Heart left ventricle (tissue), 13 donors: ENCODE measurements at regions not wholly inside any gene's neighbourhood (a gene's known extent, or its start where the extent isn't known, plus 50 kb on each side); places are given as distances from the start of the nearest gene placed in this dataset.

ENCODE experiments used
- POLR2A ChIP-seq, 2 donors: fragments of 450-650 bp; IDR thresholded peaks; one replicate each; pipeline ENCODE4 v1.6.1; 2017; ENCODE audit warnings: antibody characterized with exemption in 2 of 2, mild to moderate bottlenecking in 2 of 2, moderate library complexity in 2 of 2
- TF ChIP-seq, protein P1 (sequence below), 12 donors: fragments of 200-600 bp; sonication (generic) in 4 of 12; IDR thresholded peaks; one replicate each; pipeline versions ENCODE4 v1.5.0 to v1.8.0; 2018 to 2022; ENCODE audit warnings: antibody characterized with exemption in 12 of 12, mild to moderate bottlenecking in 5 of 12
- donor health status: ischemic (EF 13 %, LVEDD 7.1; RV severe dilation, severe dysfunction).
- donor health status: DM: no; HTN: yes; CAD: no.
- donor health status: DM: no; HTN: no; CAD: no.
- donor health status: ischemic (EF 25% LVEDD 6.9; RV normal size, moderate dysfunction).
- donor health status: ischemic (EF 25% LVEDD 5.7; RV mildly dilated, moderate dysfunction).
- donor health status: ischemic (EF 35%, LVEDD 5.7; RV mildly dilated, moderate dysfunction).
- donor health status: nonischemic (EF 11% LVEDD 7.7; RV severe dilation, severe dysfunction).
- donor health status: DM: yes; HTN: yes; CAD: no.
- donor health status: PGD.
- donor health status: ischemic (EF 29% LVEDD 5.4; RV normal size, mild dysfunction).
- donor health status: nonischemic (EF 23%, LVEDD 6.1; RV moderate dilation, normal function).

DNA sequence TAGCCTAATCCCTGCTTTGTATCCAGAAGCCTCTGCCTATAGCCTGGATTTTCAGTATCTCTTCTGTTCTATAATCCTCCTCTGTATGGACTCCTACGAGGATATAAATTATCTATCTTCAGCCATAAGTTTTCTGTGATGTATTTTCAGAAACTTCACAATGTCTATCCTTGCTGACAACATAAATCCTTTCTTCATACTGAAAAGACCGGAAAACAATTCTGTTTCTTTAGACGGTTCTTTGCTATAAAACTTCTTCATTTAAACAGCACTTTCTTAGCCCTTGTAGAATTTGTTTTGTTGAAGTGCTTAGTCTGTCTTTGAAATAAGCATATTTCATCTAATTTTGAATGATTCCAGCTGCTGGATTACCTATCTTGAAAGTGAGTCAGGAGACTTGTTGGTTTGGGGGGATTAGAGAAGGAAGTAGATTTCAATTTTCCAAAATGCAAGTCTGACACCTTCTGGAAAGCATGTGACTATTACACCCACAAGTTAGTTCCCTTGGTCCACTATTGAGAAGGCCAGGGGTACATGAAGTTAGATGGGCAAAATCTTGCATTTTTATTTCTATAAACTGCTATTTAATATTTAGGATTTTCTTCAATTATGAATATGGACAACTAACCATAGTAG, 96.3 kb upstream of the RANBP3L start:
- TF ChIP-seq, protein P1, sequence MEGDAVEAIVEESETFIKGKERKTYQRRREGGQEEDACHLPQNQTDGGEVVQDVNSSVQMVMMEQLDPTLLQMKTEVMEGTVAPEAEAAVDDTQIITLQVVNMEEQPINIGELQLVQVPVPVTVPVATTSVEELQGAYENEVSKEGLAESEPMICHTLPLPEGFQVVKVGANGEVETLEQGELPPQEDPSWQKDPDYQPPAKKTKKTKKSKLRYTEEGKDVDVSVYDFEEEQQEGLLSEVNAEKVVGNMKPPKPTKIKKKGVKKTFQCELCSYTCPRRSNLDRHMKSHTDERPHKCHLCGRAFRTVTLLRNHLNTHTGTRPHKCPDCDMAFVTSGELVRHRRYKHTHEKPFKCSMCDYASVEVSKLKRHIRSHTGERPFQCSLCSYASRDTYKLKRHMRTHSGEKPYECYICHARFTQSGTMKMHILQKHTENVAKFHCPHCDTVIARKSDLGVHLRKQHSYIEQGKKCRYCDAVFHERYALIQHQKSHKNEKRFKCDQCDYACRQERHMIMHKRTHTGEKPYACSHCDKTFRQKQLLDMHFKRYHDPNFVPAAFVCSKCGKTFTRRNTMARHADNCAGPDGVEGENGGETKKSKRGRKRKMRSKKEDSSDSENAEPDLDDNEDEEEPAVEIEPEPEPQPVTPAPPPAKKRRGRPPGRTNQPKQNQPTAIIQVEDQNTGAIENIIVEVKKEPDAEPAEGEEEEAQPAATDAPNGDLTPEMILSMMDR (IDR thresholded peaks at IDR 0.05): peak; percentile 7 to 54 (median 40)
- TF ChIP-seq POLR2A (IDR thresholded peaks at IDR 0.05): no peak
